ENCODE measurements at regions not wholly inside any gene's neighbourhood (a gene's known extent, or its start where the extent isn't known, plus 50 kb on each side); places are given as distances from the start of the nearest gene placed in this dataset.

GRCh38 chr4:58679051-58679450, 1568.9 kb upstream of the IGFBP7 start:
- Histone ChIP-seq H3K4me3 (no peak overlapping the region), H3K27me3 (no peaks in the 10 kb centered on the region), H3K9me3 (no peaks in the 10 kb centered on the region), H3K4me1 (no peaks in the 10 kb centered on the region), H3K36me3 (no peaks in the 10 kb centered on the region), H3K27ac (no peak overlapping the region)
- no peak for DNase-seq (ENCODE audit: extremely low spot score in 2 of 2)
- intact Hi-C loops (cut with DNase I): no loop called here
- TF ChIP-seq CTCF (IDR thresholded peaks at IDR 0.05) (no peak), POLR2A (IDR thresholded peaks at IDR 0.05) (no peak), POLR2AphosphoS5 (IDR thresholded peaks at IDR 0.05; ENCODE audit: insufficient read depth in 1 of 2, low read depth in 1 of 2) (no peak)

GRCh38 chr4:58669783-58670182, 1559.6 kb upstream of the IGFBP7 start:
- no peak overlapping the region for H3K27ac ChIP-seq
- H3K36me3 ChIP-seq: no peaks in the 10 kb centered on the region
- H3K4me1 ChIP-seq: no peaks in the 10 kb centered on the region
- no peak overlapping the region for H3K4me3 ChIP-seq
- no peaks in the 10 kb centered on the region for H3K9me3 ChIP-seq
- TF ChIP-seq CTCF (IDR thresholded peaks at IDR 0.05) (no peak), POLR2A (IDR thresholded peaks at IDR 0.05) (no peak), POLR2AphosphoS5 (IDR thresholded peaks at IDR 0.05; ENCODE audit: insufficient read depth in 1 of 2, low read depth in 1 of 2) (no peak)
- H3K27me3 ChIP-seq: no peaks in the 10 kb centered on the region
- intact Hi-C loops (cut with DNase I): no loop called here
- DNase-seq (ENCODE audit: extremely low spot score in 2 of 2): no peak

GRCh38 chr4:58665649-58666048, 1555.5 kb upstream of the IGFBP7 start:
- no peak for DNase-seq (ENCODE audit: extremely low spot score in 2 of 2)
- H3K9me3 ChIP-seq: no peaks in the 10 kb centered on the region
- TF ChIP-seq CTCF (IDR thresholded peaks at IDR 0.05): no peak
- no peak for TF ChIP-seq POLR2A (IDR thresholded peaks at IDR 0.05)
- no peak for TF ChIP-seq POLR2AphosphoS5 (IDR thresholded peaks at IDR 0.05; ENCODE audit: insufficient read depth in 1 of 2, low read depth in 1 of 2)
- H3K4me3 ChIP-seq: no peak overlapping the region
- no peaks in the 10 kb centered on the region for H3K4me1 ChIP-seq
- intact Hi-C loops (cut with DNase I): no loop called here
- no peak overlapping the region for H3K27ac ChIP-seq
- H3K36me3 ChIP-seq: no peaks in the 10 kb centered on the region
- no peaks in the 10 kb centered on the region for H3K27me3 ChIP-seq

- Histone ChIP-seq H3K9me3 (no peaks in the 10 kb centered on the region), H3K4me3 (no peak overlapping the region), H3K36me3 (no peaks in the 10 kb centered on the region), H3K4me1 (no peaks in the 10 kb centered on the region), H3K27ac (no peak overlapping the region), H3K27me3 (no peaks in the 10 kb centered on the region)
- no peak for TF ChIP-seq CTCF (IDR thresholded peaks at IDR 0.05)
- TF ChIP-seq POLR2AphosphoS5 (IDR thresholded peaks at IDR 0.05; ENCODE audit: insufficient read depth in 1 of 2, low read depth in 1 of 2): no peak
- TF ChIP-seq POLR2A (IDR thresholded peaks at IDR 0.05): no peak
- intact Hi-C loops (cut with DNase I): no loop called here
- no peak for DNase-seq (ENCODE audit: extremely low spot score in 2 of 2)
Measured at GRCh38 chr4:58658701-58659100, 1548.5 kb upstream of the IGFBP7 start.

GRCh38 chr4:58653251-58653650, 1543.1 kb upstream of the IGFBP7 start:
- no peak overlapping the region for H3K4me3 ChIP-seq
- intact Hi-C loops (cut with DNase I): no loop called here
- no peaks in the 10 kb centered on the region for H3K36me3 ChIP-seq
- H3K27me3 ChIP-seq: no peaks in the 10 kb centered on the region
- no peak for DNase-seq (ENCODE audit: extremely low spot score in 2 of 2)
- TF ChIP-seq POLR2A (IDR thresholded peaks at IDR 0.05) (no peak), CTCF (IDR thresholded peaks at IDR 0.05) (no peak)
- no peaks in the 10 kb centered on the region for H3K9me3 ChIP-seq
- no peaks in the 10 kb centered on the region for H3K4me1 ChIP-seq
- H3K27ac ChIP-seq: no peak overlapping the region
